ENCODE measurements at regions not wholly inside any gene's neighbourhood (a gene's known extent, or its start where the extent isn't known, plus 50 kb on each side); places are given as distances from the start of the nearest gene placed in this dataset.

DNA sequence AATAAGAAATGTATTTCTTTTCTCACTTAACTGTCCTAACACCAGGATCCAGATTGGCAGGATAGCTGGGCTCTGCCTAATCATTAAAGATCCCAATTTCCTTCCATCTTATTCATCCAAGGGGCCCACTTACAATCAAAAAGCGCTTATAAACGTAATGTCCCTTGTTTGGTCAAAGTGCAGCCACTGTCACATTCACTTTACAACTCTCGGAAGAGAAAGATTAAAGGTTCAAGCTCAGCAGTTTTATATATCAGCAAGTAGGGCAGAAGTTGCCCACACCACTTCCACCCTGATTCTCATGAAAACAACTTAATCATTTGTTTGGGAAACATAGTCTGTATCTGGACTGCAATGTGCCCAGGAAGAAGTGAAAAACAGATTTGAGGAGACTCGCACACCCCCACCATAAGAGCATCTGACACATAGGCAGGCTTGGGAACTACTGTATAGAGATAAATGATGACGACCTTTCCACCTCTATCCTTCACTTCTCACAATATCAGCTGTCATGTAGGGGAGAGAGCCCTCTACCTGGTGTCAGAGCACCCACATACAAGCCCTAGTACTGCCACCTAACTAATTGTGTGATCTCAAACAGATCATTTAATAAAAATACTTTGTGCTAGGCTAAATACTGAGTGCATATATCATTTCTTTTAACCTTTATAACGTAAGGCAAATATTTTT is 80.8 kb downstream of the CAPZA3 start:
- WGBS (ENCODE audit: extremely low coverage, insufficient coverage, low lambda C conversion rate) = 100% methylated on average over 1 of the region's 6 CpGs
- Histone ChIP-seq H3K27ac (ENCODE audit: low read depth, low read length) (no peak overlapping the region), H4K8ac (ENCODE audit: low read depth, low read length) (no peak overlapping the region)

DNA sequence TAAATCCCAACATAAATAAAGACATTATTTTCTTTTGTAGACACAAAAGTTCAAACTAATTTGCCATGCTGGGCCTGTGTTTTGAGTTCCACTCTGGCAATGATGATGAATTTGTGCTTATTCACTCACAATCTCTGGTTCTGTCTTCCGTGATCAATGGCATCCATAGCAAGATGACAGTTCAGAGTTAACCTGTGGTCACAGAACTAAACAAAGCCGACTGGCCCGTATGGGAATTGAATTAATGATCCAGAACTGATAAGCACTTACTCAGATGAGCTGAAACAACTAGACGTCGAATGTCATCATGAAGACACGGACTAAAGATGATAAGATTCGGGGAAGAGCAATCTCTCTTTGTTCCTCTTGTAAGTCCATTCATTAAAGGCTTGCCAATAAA is 81.6 kb downstream of the CAPZA3 start:
- DNase-seq = no peak
- H3K56ac ChIP-seq (ENCODE audit: low read length) = no peak overlapping the region
- no peak overlapping the region for H4K5ac ChIP-seq (ENCODE audit: low read length)
- no peak overlapping the region for H2BK5ac ChIP-seq (ENCODE audit: low read length)
- H3K27me3 ChIP-seq (ENCODE audit: insufficient read depth, low read length, poor library complexity) = no peaks in the 10 kb centered on the region
- H4K8ac ChIP-seq (ENCODE audit: low read depth, low read length) = no peak overlapping the region
- no peak overlapping the region for H3K27ac ChIP-seq (ENCODE audit: low read depth, low read length)
- H3K9ac ChIP-seq (ENCODE audit: low read length) = no peak overlapping the region
- H3K4ac ChIP-seq (ENCODE audit: low read depth, low read length) = no peak overlapping the region
- no peak overlapping the region for H3K23ac ChIP-seq (ENCODE audit: low read length)
- WGBS (ENCODE audit: extremely low coverage, insufficient coverage, low lambda C conversion rate) = no CpG with 5 or more reads among the region's 7 CpGs
- H3K79me1 ChIP-seq (ENCODE audit: low read length) = no peaks in the 10 kb centered on the region
- no peak overlapping the region for H2BK120ac ChIP-seq (ENCODE audit: low read depth, low read length)
- no peaks in the 10 kb centered on the region for H3K36me3 ChIP-seq (ENCODE audit: control insufficient read depth, insufficient read depth, low read length)
- H2BK15ac ChIP-seq (replicated peaks; ENCODE audit: low read depth) = no peak overlapping the region
- no peaks in the 10 kb centered on the region for H3K4me1 ChIP-seq (ENCODE audit: control insufficient read depth, low read depth, low read length)
- no peaks in the 10 kb centered on the region for H3K79me2 ChIP-seq (ENCODE audit: control insufficient read depth, insufficient read depth, low read length)
- no peak overlapping the region for H3K18ac ChIP-seq (ENCODE audit: low read length)
- H3K4me2 ChIP-seq (ENCODE audit: low read length) = no peak overlapping the region
- H3K4me3 ChIP-seq (ENCODE audit: low read length) = no peak overlapping the region
- no peak overlapping the region for H2AK5ac ChIP-seq (ENCODE audit: low read length)

More for the DNA sequence above, 80.8 kb downstream of the CAPZA3 start:
- H3K4me1 ChIP-seq (ENCODE audit: control insufficient read depth, low read depth, low read length) = no peaks in the 10 kb centered on the region
- no peak overlapping the region for H3K18ac ChIP-seq (ENCODE audit: low read length)
- no peak overlapping the region for H2AK5ac ChIP-seq (ENCODE audit: low read length)
- H2BK15ac ChIP-seq (replicated peaks; ENCODE audit: low read depth) = no peak overlapping the region
- H3K27me3 ChIP-seq (ENCODE audit: insufficient read depth, low read length, poor library complexity) = no peaks in the 10 kb centered on the region
- no peak overlapping the region for H2BK5ac ChIP-seq (ENCODE audit: low read length)
- H3K4me3 ChIP-seq (ENCODE audit: low read length) = no peak overlapping the region
- DNase-seq = no peak
- H4K5ac ChIP-seq (ENCODE audit: low read length) = no peak overlapping the region
- no peak overlapping the region for H3K9ac ChIP-seq (ENCODE audit: low read length)
- no peak overlapping the region for H3K56ac ChIP-seq (ENCODE audit: low read length)
- no peaks in the 10 kb centered on the region for H3K79me1 ChIP-seq (ENCODE audit: low read length)
- no peaks in the 10 kb centered on the region for H3K36me3 ChIP-seq (ENCODE audit: control insufficient read depth, insufficient read depth, low read length)
- H3K4ac ChIP-seq (ENCODE audit: low read depth, low read length) = no peak overlapping the region
- H3K23ac ChIP-seq (ENCODE audit: low read length) = no peak overlapping the region
- H3K4me2 ChIP-seq (ENCODE audit: low read length) = no peak overlapping the region
- no peak overlapping the region for H2BK120ac ChIP-seq (ENCODE audit: low read depth, low read length)
- no peaks in the 10 kb centered on the region for H3K79me2 ChIP-seq (ENCODE audit: control insufficient read depth, insufficient read depth, low read length)

DNA sequence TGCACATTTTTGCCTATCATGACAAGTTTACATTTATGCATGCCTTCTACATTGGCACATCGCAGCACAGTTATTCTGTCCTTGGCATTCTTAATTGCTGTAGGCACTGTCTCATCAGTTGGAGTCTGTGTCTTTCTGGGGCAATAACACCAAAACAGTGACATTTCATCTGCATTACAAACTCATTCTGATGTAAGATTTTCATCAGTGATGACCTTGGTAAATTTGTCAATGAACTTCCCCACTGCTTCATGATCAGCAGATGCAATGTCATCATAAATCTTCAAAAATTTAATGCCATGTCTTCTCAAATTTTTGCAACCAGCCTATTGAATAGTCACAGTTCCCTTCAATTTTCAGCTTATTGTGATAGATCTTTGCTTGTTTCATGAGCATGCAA is 85.5 kb downstream of the CAPZA3 start:
- Histone ChIP-seq H2BK5ac (ENCODE audit: low read length) (no peak overlapping the region), H3K36me3 (ENCODE audit: control insufficient read depth, insufficient read depth, low read length) (no peaks in the 10 kb centered on the region), H2BK15ac (replicated peaks; ENCODE audit: low read depth) (no peak overlapping the region), H3K4me2 (ENCODE audit: low read length) (no peak overlapping the region), H3K27ac (ENCODE audit: low read depth, low read length) (no peak overlapping the region), H3K79me1 (ENCODE audit: low read length) (no peaks in the 10 kb centered on the region), H3K18ac (ENCODE audit: low read length) (no peak overlapping the region), H3K4me1 (ENCODE audit: control insufficient read depth, low read depth, low read length) (no peaks in the 10 kb centered on the region), H3K9ac (ENCODE audit: low read length) (no peak overlapping the region), H3K4me3 (ENCODE audit: low read length) (no peak overlapping the region), H3K4ac (ENCODE audit: low read depth, low read length) (no peak overlapping the region), H3K23ac (ENCODE audit: low read length) (no peak overlapping the region), H3K56ac (ENCODE audit: low read length) (no peak overlapping the region), H4K8ac (ENCODE audit: low read depth, low read length) (no peak overlapping the region), H2BK120ac (ENCODE audit: low read depth, low read length) (no peak overlapping the region), H4K5ac (ENCODE audit: low read length) (no peak overlapping the region), H3K79me2 (ENCODE audit: control insufficient read depth, insufficient read depth, low read length) (no peaks in the 10 kb centered on the region), H2AK5ac (ENCODE audit: low read length) (no peak overlapping the region), H3K27me3 (ENCODE audit: insufficient read depth, low read length, poor library complexity) (no peaks in the 10 kb centered on the region)
- WGBS (ENCODE audit: extremely low coverage, insufficient coverage, low lambda C conversion rate) = no CpG with 5 or more reads among the region's 1 CpG
- DNase-seq = no peak

DNA sequence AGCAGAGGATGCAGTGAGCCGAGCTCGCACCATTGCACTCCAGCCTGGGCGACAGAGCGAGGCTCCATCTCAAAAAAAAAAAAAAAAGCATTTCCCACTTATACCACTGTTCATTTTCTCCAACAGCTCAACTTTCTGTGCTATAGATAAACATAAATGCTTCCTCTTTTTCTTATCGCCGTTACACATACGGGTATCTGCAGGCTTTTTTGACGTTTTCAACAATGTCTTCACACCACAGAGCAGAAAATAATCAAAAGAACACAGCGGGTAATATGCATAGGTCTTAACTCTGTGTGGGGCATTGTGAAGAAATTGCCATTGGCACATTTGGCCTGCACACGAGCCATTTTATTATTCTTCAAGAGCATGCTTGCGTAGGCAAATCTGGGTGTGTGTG is 86.4 kb downstream of the CAPZA3 start:
- no peak overlapping the region for H3K56ac ChIP-seq (ENCODE audit: low read length)
- H3K23ac ChIP-seq (ENCODE audit: low read length) = no peak overlapping the region
- no peaks in the 10 kb centered on the region for H3K79me1 ChIP-seq (ENCODE audit: low read length)
- no peak overlapping the region for H2BK15ac ChIP-seq (replicated peaks; ENCODE audit: low read depth)
- no peaks in the 10 kb centered on the region for H3K4me1 ChIP-seq (ENCODE audit: control insufficient read depth, low read depth, low read length)
- no peak overlapping the region for H4K8ac ChIP-seq (ENCODE audit: low read depth, low read length)
- H3K4me2 ChIP-seq (ENCODE audit: low read length) = no peak overlapping the region
- no peak for DNase-seq
- H3K79me2 ChIP-seq (ENCODE audit: control insufficient read depth, insufficient read depth, low read length) = no peaks in the 10 kb centered on the region
- no peak overlapping the region for H2BK5ac ChIP-seq (ENCODE audit: low read length)
- no peak overlapping the region for H3K27ac ChIP-seq (ENCODE audit: low read depth, low read length)
- no peaks in the 10 kb centered on the region for H3K27me3 ChIP-seq (ENCODE audit: insufficient read depth, low read length, poor library complexity)
- H3K4me3 ChIP-seq (ENCODE audit: low read length) = no peak overlapping the region
- no peak overlapping the region for H3K18ac ChIP-seq (ENCODE audit: low read length)
- H3K9ac ChIP-seq (ENCODE audit: low read length) = no peak overlapping the region
- no peak overlapping the region for H4K5ac ChIP-seq (ENCODE audit: low read length)
- H2BK120ac ChIP-seq (ENCODE audit: low read depth, low read length) = no peak overlapping the region
- no peaks in the 10 kb centered on the region for H3K36me3 ChIP-seq (ENCODE audit: control insufficient read depth, insufficient read depth, low read length)
- no CpG with 5 or more reads among the region's 11 CpGs for WGBS (ENCODE audit: extremely low coverage, insufficient coverage, low lambda C conversion rate)
- H3K4ac ChIP-seq (ENCODE audit: low read depth, low read length) = no peak overlapping the region
- no peak overlapping the region for H2AK5ac ChIP-seq (ENCODE audit: low read length)

DNA sequence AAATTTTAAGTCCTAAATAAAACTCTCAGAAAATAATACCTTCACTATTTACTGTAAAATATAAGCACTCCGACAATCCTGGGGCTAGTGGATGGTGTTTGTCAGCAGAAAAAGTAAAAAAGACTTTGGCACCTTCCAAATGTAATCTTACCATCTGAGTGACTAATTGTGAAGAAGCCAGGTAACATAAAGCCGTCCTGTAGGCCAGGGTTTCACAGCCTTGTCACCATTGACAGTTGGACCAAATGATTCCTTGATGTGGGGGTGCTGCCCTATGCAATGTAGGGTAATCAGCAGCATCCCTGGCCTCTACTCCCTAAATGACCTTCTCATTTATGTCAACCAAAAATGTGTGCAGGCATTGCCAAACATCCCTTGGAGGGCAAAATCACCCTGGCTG is 87.2 kb downstream of the CAPZA3 start:
- no peaks in the 10 kb centered on the region for H3K36me3 ChIP-seq (ENCODE audit: control insufficient read depth, insufficient read depth, low read length)
- no peak overlapping the region for H4K8ac ChIP-seq (ENCODE audit: low read depth, low read length)
- H2AK5ac ChIP-seq (ENCODE audit: low read length) = no peak overlapping the region
- no peak overlapping the region for H2BK120ac ChIP-seq (ENCODE audit: low read depth, low read length)
- H3K56ac ChIP-seq (ENCODE audit: low read length) = no peak overlapping the region
- no peak overlapping the region for H3K27ac ChIP-seq (ENCODE audit: low read depth, low read length)
- no peak overlapping the region for H2BK5ac ChIP-seq (ENCODE audit: low read length)
- H3K27me3 ChIP-seq (ENCODE audit: insufficient read depth, low read length, poor library complexity) = no peaks in the 10 kb centered on the region
- H3K79me2 ChIP-seq (ENCODE audit: control insufficient read depth, insufficient read depth, low read length) = no peaks in the 10 kb centered on the region
- WGBS (ENCODE audit: extremely low coverage, insufficient coverage, low lambda C conversion rate) = no CpG with 5 or more reads among the region's 2 CpGs
- DNase-seq = no peak
- H3K4me2 ChIP-seq (ENCODE audit: low read length) = no peak overlapping the region
- H3K9ac ChIP-seq (ENCODE audit: low read length) = no peak overlapping the region
- H3K4me3 ChIP-seq (ENCODE audit: low read length) = no peak overlapping the region
- H3K4me1 ChIP-seq (ENCODE audit: control insufficient read depth, low read depth, low read length) = no peaks in the 10 kb centered on the region
- no peaks in the 10 kb centered on the region for H3K79me1 ChIP-seq (ENCODE audit: low read length)
- no peak overlapping the region for H3K4ac ChIP-seq (ENCODE audit: low read depth, low read length)
- no peak overlapping the region for H3K23ac ChIP-seq (ENCODE audit: low read length)
- no peak overlapping the region for H2BK15ac ChIP-seq (replicated peaks; ENCODE audit: low read depth)
- H3K18ac ChIP-seq (ENCODE audit: low read length) = no peak overlapping the region
- H4K5ac ChIP-seq (ENCODE audit: low read length) = no peak overlapping the region

DNA sequence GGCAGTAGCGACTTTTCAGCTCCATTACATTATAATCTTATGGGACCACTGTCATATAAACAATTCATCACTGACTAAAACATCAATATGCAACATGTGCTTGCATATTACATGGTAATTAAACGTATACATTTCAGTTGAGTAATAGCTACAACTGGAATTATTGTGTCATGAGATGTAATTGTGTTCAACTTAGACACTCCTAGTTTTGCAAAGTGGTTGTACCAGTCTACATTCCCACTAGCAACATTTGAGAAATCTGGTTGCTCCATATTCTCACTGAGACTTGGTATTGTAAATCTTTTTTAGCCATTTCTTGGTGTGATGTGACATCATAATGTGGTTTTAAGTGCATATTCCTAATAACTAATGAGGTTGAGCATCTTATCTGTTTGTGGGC is 90.0 kb downstream of the CAPZA3 start:
- H4K5ac ChIP-seq (ENCODE audit: low read length) = no peak overlapping the region
- H3K79me2 ChIP-seq (ENCODE audit: control insufficient read depth, insufficient read depth, low read length) = no peaks in the 10 kb centered on the region
- no peaks in the 10 kb centered on the region for H3K27me3 ChIP-seq (ENCODE audit: insufficient read depth, low read length, poor library complexity)
- H3K4me3 ChIP-seq (ENCODE audit: low read length) = no peak overlapping the region
- no peak overlapping the region for H3K9ac ChIP-seq (ENCODE audit: low read length)
- no peak overlapping the region for H4K8ac ChIP-seq (ENCODE audit: low read depth, low read length)
- no peaks in the 10 kb centered on the region for H3K4me1 ChIP-seq (ENCODE audit: control insufficient read depth, low read depth, low read length)
- no peak overlapping the region for H3K4ac ChIP-seq (ENCODE audit: low read depth, low read length)
- H3K23ac ChIP-seq (ENCODE audit: low read length) = no peak overlapping the region
- no peak overlapping the region for H3K18ac ChIP-seq (ENCODE audit: low read length)
- no peaks in the 10 kb centered on the region for H3K79me1 ChIP-seq (ENCODE audit: low read length)
- H3K36me3 ChIP-seq (ENCODE audit: control insufficient read depth, insufficient read depth, low read length) = no peaks in the 10 kb centered on the region
- no peak overlapping the region for H3K4me2 ChIP-seq (ENCODE audit: low read length)
- H3K56ac ChIP-seq (ENCODE audit: low read length) = no peak overlapping the region
- no peak overlapping the region for H2AK5ac ChIP-seq (ENCODE audit: low read length)
- H3K27ac ChIP-seq (ENCODE audit: low read depth, low read length) = no peak overlapping the region
- no peak for DNase-seq
- H2BK120ac ChIP-seq (ENCODE audit: low read depth, low read length) = no peak overlapping the region
- no peak overlapping the region for H2BK5ac ChIP-seq (ENCODE audit: low read length)
- no peak overlapping the region for H2BK15ac ChIP-seq (replicated peaks; ENCODE audit: low read depth)
- WGBS (ENCODE audit: extremely low coverage, insufficient coverage, low lambda C conversion rate) = no CpG with 5 or more reads among the region's 2 CpGs
